SHP77 (cell line): ENCODE measurements at regions not wholly inside any gene's neighbourhood (a gene's known extent, or its start where the extent isn't known, plus 50 kb on each side); places are given as distances from the start of the nearest gene placed in this dataset.

Experiments
- DNase-seq, 2 experiments: peaks; one replicate each; lab custom pipeline; 2025; lab: John Stamatoyannopoulos, UW

- no peak for DNase-seq
Measured at GRCh38 chr2:79453918-79454317, 58.9 kb upstream of the CTNNA2 start.

GRCh38 chr2:79452651-79453050 is 60.2 kb upstream of the CTNNA2 start:
- DNase-seq = no peak

GRCh38 chr2:79447463-79447862 is 65.4 kb upstream of the CTNNA2 start:
- no peak for DNase-seq

GRCh38 chr2:79446313-79446712 is 66.5 kb upstream of the CTNNA2 start:
- no peak for DNase-seq

- no peak for DNase-seq
Measured at GRCh38 chr2:79437433-79438267, 75.2 kb upstream of the CTNNA2 start.

- DNase-seq = no peak
Measured at GRCh38 chr2:79434362-79434761, 78.5 kb upstream of the CTNNA2 start.

- no peak for DNase-seq
Measured at GRCh38 chr2:79432731-79433146, 80.1 kb upstream of the CTNNA2 start.

GRCh38 chr2:79428745-79429144 is 84.1 kb upstream of the CTNNA2 start:
- no peak for DNase-seq

- DNase-seq = no peak
Measured at GRCh38 chr2:79414690-79415089, 98.2 kb upstream of the CTNNA2 start.

- DNase-seq = no peak
Measured at GRCh38 chr2:79394485-79394859, 118.4 kb upstream of the CTNNA2 start.

GRCh38 chr2:79393806-79394484 is 118.9 kb upstream of the CTNNA2 start:
- DNase-seq = peak; percentile 7 to 20

GRCh38 chr2:79393107-79393685 is 119.7 kb upstream of the CTNNA2 start:
- no peak for DNase-seq

GRCh38 chr2:79389481-79389880 is 123.4 kb upstream of the CTNNA2 start:
- no peak for DNase-seq

- DNase-seq = no peak
Measured at GRCh38 chr2:79388024-79388423, 124.8 kb upstream of the CTNNA2 start.

GRCh38 chr2:79387431-79387830 is 125.4 kb upstream of the CTNNA2 start:
- DNase-seq = no peak

GRCh38 chr2:79383681-79384080 is 129.2 kb upstream of the CTNNA2 start:
- no peak for DNase-seq

GRCh38 chr2:79375817-79376216 is 137.0 kb upstream of the CTNNA2 start:
- no peak for DNase-seq

GRCh38 chr2:79373358-79374130 is 139.3 kb upstream of the CTNNA2 start:
- DNase-seq = no peak

GRCh38 chr2:79370976-79371538 is 141.8 kb upstream of the CTNNA2 start:
- DNase-seq = no peak

GRCh38 chr2:79369127-79369526 is 143.7 kb upstream of the CTNNA2 start:
- no peak for DNase-seq

GRCh38 chr2:79368116-79368630 is 144.7 kb upstream of the CTNNA2 start:
- no peak for DNase-seq

- DNase-seq = no peak
Measured at GRCh38 chr2:79359419-79359818, 153.4 kb upstream of the CTNNA2 start.
